Tibial nerve (tissue), 4 donors: ENCODE measurements at regions not wholly inside any gene's neighbourhood (a gene's known extent, or its start where the extent isn't known, plus 50 kb on each side); places are given as distances from the start of the nearest gene placed in this dataset.
"Not testable (repeated sequence)": the region's sequence is repeated elsewhere in the genome, so short reads cannot be mapped to it uniquely, and the experiment has no call there.

Source experiments
- CTCF ChIP-seq, 5 experiments: fragments of 200-600 bp in 3 of 5; fragments of 450-650 bp in 2 of 5; sonication (generic) in 3 of 5; IDR thresholded peaks; one replicate each; pipeline ENCODE4 v1.5.1; 2016 to 2019; ENCODE audit warnings: antibody characterized with exemption in 5 of 5, mild to moderate bottlenecking in 3 of 5, moderate library complexity in 2 of 5
- EP300 ChIP-seq, 2 donors: sonication (generic); formaldehyde crosslinking; IDR thresholded peaks; one replicate each; pipeline ENCODE4 v1.6.1; 2017; ENCODE audit warnings: antibody characterized with exemption in 2 of 2, mild to moderate bottlenecking in 1 of 2

- not testable (repeated sequence) for TF ChIP-seq CTCF, EP300 (IDR thresholded peaks at IDR 0.05)
These were observed 305.2 kb downstream of the CCDC74A start for GRCh38 chr2:131832917-131833316.
